Fibroblast of skin of right quadriceps (primary cell): ENCODE measurements at regions not wholly inside any gene's neighbourhood (a gene's known extent, or its start where the extent isn't known, plus 50 kb on each side); places are given as distances from the start of the nearest gene placed in this dataset.
"Not testable (repeated sequence)": the region's sequence is repeated elsewhere in the genome, so short reads cannot be mapped to it uniquely, and the experiment has no call there.

Experiments
- DNase-seq: peaks from one replicate; pipeline ENCODE4 v3.0.0-alpha.2; 2013

- no peak for DNase-seq
These were observed 833.9 kb downstream of the FSTL5 start for GRCh38 chr4:161329852-161330251.

- DNase-seq = no peak
These were observed 842.1 kb downstream of the FSTL5 start for GRCh38 chr4:161321706-161322105.

- DNase-seq = peak; percentile 17
These were observed 843.4 kb downstream of the FSTL5 start for GRCh38 chr4:161320377-161320776.

- DNase-seq = no peak
These were observed 846.8 kb downstream of the FSTL5 start for GRCh38 chr4:161317000-161317399.

- DNase-seq = no peak
These were observed 849.4 kb downstream of the FSTL5 start for GRCh38 chr4:161314371-161314770.

GRCh38 chr4:161303551-161303950, 860.2 kb downstream of the FSTL5 start:
- no peak for DNase-seq

- no peak for DNase-seq
These were observed 872.6 kb downstream of the FSTL5 start for GRCh38 chr4:161291222-161291621.

GRCh38 chr4:161287678-161288352, 876.0 kb downstream of the FSTL5 start:
- no peak for DNase-seq

- peak; percentile 1 for DNase-seq
These were observed 878.3 kb downstream of the FSTL5 start for GRCh38 chr4:161285461-161285860.

GRCh38 chr4:161280929-161281328, 882.9 kb downstream of the FSTL5 start:
- no peak for DNase-seq

- no peak for DNase-seq
These were observed 884.7 kb downstream of the FSTL5 start for GRCh38 chr4:161279095-161279494.

- not testable (repeated sequence) for DNase-seq
These were observed 886.5 kb downstream of the FSTL5 start for GRCh38 chr4:161277150-161277787.

- DNase-seq = no peak
These were observed 890.2 kb downstream of the FSTL5 start for GRCh38 chr4:161273607-161274006.

GRCh38 chr4:161260819-161261218, 903.0 kb downstream of the FSTL5 start:
- DNase-seq = no peak

- DNase-seq = no peak
These were observed 907.1 kb downstream of the FSTL5 start for GRCh38 chr4:161256716-161257115.

GRCh38 chr4:161256172-161256571, 907.6 kb downstream of the FSTL5 start:
- no peak for DNase-seq

- no peak for DNase-seq
These were observed 909.4 kb downstream of the FSTL5 start for GRCh38 chr4:161254375-161254774.

- no peak for DNase-seq
These were observed 911.2 kb downstream of the FSTL5 start for GRCh38 chr4:161252520-161253141.

- no peak for DNase-seq
These were observed 913.9 kb downstream of the FSTL5 start for GRCh38 chr4:161249779-161250440.

- no peak for DNase-seq
These were observed 914.9 kb downstream of the FSTL5 start for GRCh38 chr4:161248880-161249279.

- DNase-seq = no peak
These were observed 916.0 kb downstream of the FSTL5 start for GRCh38 chr4:161247831-161248230.

- DNase-seq = no peak
These were observed 925.8 kb downstream of the FSTL5 start for GRCh38 chr4:161238033-161238432.

- no peak for DNase-seq
These were observed 926.3 kb downstream of the FSTL5 start for GRCh38 chr4:161237495-161237894.

- no peak for DNase-seq
These were observed 938.5 kb downstream of the FSTL5 start for GRCh38 chr4:161225327-161225726.
